SK-N-SH (cell line): ENCODE measurements at regions not wholly inside any gene's neighbourhood (a gene's known extent, or its start where the extent isn't known, plus 50 kb on each side); places are given as distances from the start of the nearest gene placed in this dataset.
"Not testable (repeated sequence)": the region's sequence is repeated elsewhere in the genome, so short reads cannot be mapped to it uniquely, and the experiment has no call there.

ENCODE experiments used
- CTCF ChIP-seq: fragments of 200-600 bp; sonication (generic); IDR thresholded peaks from 2 replicates; pipeline ENCODE4 v1.6.1; 2017; ENCODE audit warnings: antibody characterized with exemption, mild to moderate bottlenecking, moderate library complexity
- EZH2phosphoT487 ChIP-seq: fragments of 200-600 bp; sonication (generic); IDR thresholded peaks from 2 replicates; pipeline ENCODE4 v1.6.1; 2017; ENCODE audit warnings: low read depth, mixed run types, mild to moderate bottlenecking, antibody characterized with exemption, moderate library complexity, borderline replicate concordance
- JUND ChIP-seq: IDR thresholded peaks from 2 replicates; pipeline ENCODE4 v1.4.0; 2012
- PBX3 ChIP-seq: IDR thresholded peaks from 2 replicates; pipeline ENCODE4; 2012
- POLR2AphosphoS5 ChIP-seq: IDR thresholded peaks from 2 replicates; pipeline ENCODE4 v1.6.1; 2012; ENCODE audit warnings: low read depth, low read length
- RAD21 ChIP-seq: IDR thresholded peaks from 2 replicates; pipeline ENCODE4 v1.6.1; 2012; ENCODE audit warnings: mild to moderate bottlenecking, low read length
- REST ChIP-seq: IDR thresholded peaks from 2 replicates; pipeline ENCODE4 v1.6.1; 2012; ENCODE audit warnings: mild to moderate bottlenecking, low read depth, low read length, moderate library complexity
- TCF12 ChIP-seq: IDR thresholded peaks from 2 replicates; pipeline ENCODE4 v1.4.0; 2012
- TF ChIP-seq, protein P1 (sequence below): fragments of 150-350 bp; IDR thresholded peaks from 2 replicates; pipeline ENCODE4 v1.6.1; 2017; ENCODE audit warnings: antibody characterized with exemption, low read length, low read depth, borderline replicate concordance
- TF ChIP-seq, protein P2 (sequence below): fragments of 150-350 bp; IDR thresholded peaks from 2 replicates; pipeline ENCODE4 v1.6.1; 2016; ENCODE audit warnings: mild to moderate bottlenecking, low read depth, low read length

DNA sequence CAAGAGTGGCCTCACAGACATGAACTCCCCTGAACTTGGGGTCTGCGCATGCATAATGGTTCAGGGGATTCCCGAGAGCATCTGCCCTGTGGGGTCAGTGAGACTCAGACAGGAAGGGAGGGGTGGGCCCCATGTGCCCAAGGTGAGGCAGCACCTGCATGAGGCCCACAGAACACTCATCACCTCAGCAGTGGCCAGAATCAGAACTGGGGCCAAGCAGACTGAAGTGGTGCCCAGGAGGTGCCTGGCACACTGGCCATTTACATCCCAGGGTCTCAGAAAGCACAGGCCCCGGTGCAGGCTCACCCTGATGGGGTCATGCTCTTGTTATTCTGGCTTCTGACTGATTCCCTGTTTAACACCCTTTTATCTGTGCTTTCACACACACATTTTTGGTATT lies 77.4 kb upstream of the C15orf39 start:
- not testable (repeated sequence) for TF ChIP-seq TCF12, CTCF, PBX3, REST, RAD21, POLR2AphosphoS5, JUND, EZH2phosphoT487
- TF ChIP-seq, protein P1, sequence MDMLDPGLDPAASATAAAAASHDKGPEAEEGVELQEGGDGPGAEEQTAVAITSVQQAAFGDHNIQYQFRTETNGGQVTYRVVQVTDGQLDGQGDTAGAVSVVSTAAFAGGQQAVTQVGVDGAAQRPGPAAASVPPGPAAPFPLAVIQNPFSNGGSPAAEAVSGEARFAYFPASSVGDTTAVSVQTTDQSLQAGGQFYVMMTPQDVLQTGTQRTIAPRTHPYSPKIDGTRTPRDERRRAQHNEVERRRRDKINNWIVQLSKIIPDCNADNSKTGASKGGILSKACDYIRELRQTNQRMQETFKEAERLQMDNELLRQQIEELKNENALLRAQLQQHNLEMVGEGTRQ: not testable (repeated sequence)
- TF ChIP-seq, protein P2, sequence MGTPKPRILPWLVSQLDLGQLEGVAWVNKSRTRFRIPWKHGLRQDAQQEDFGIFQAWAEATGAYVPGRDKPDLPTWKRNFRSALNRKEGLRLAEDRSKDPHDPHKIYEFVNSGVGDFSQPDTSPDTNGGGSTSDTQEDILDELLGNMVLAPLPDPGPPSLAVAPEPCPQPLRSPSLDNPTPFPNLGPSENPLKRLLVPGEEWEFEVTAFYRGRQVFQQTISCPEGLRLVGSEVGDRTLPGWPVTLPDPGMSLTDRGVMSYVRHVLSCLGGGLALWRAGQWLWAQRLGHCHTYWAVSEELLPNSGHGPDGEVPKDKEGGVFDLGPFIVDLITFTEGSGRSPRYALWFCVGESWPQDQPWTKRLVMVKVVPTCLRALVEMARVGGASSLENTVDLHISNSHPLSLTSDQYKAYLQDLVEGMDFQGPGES: not testable (repeated sequence)
